Mesenchymal stem cell (in vitro differentiated cells and primary cell): ENCODE measurements at regions not wholly inside any gene's neighbourhood (a gene's known extent, or its start where the extent isn't known, plus 50 kb on each side); places are given as distances from the start of the nearest gene placed in this dataset.

ENCODE experiments used
- DNase-seq: peaks from one replicate; pipeline ENCODE4 v3.0.0-alpha.2; 2013
- H2AFZ ChIP-seq: one replicate; pipeline ENCODE4 v1.6.1; 2013; ENCODE audit warnings: low read depth, mild to moderate bottlenecking, control low read depth, inconsistent platforms, low read length, moderate library complexity
- H2AK5ac ChIP-seq: 2 replicates; pipeline ENCODE4 v1.6.1; 2013; ENCODE audit warnings: low read length, moderate library complexity, mild to moderate bottlenecking, inconsistent platforms; ENCODE audit not compliant: severe bottlenecking
- H2BK120ac ChIP-seq: one replicate; pipeline ENCODE4 v1.6.1; 2013; ENCODE audit warnings: low read depth, mild to moderate bottlenecking, inconsistent platforms, low read length, moderate library complexity
- H2BK12ac ChIP-seq, 2 experiments: one replicate each; pipeline ENCODE4 v1.6.1; 2013; ENCODE audit warnings: inconsistent platforms in 2 of 2, low read length in 2 of 2, mild to moderate bottlenecking in 2 of 2, moderate library complexity in 2 of 2, control low read depth in 1 of 2
- H2BK15ac ChIP-seq: one replicate; pipeline ENCODE4 v1.6.1; 2013; ENCODE audit warnings: mild to moderate bottlenecking, low read depth, inconsistent platforms; ENCODE audit not compliant: poor library complexity, severe bottlenecking
- H2BK5ac ChIP-seq: 2 replicates; pipeline ENCODE4 v1.6.1; 2013; ENCODE audit warnings: low read depth, mild to moderate bottlenecking, low read length, control low read depth, inconsistent platforms; ENCODE audit not compliant: poor library complexity, severe bottlenecking
- H3K14ac ChIP-seq, 2 experiments: one replicate each; pipeline ENCODE4 v1.6.1; 2013; ENCODE audit warnings: inconsistent platforms in 2 of 2, low read length in 2 of 2, control low read depth in 1 of 2, mild to moderate bottlenecking in 1 of 2, moderate library complexity in 1 of 2
- H3K18ac ChIP-seq, 2 experiments: one replicate each; pipeline ENCODE4 v1.6.1; 2013; ENCODE audit warnings: inconsistent platforms in 2 of 2, low read length in 2 of 2, control low read depth in 1 of 2, low read depth in 1 of 2, mild to moderate bottlenecking in 1 of 2
- H3K23ac ChIP-seq, 2 experiments: one replicate each; pipeline ENCODE4 v1.6.1; 2013; ENCODE audit warnings: inconsistent platforms in 2 of 2, low read length in 2 of 2, mild to moderate bottlenecking in 2 of 2, moderate library complexity in 2 of 2, control low read depth in 1 of 2
- H3K27ac ChIP-seq: 2 replicates; pipeline ENCODE4 v1.5.1; 2013; ENCODE audit warnings: mild to moderate bottlenecking, moderate library complexity, low read length, control low read depth, inconsistent platforms; ENCODE audit not compliant: poor library complexity, severe bottlenecking
- H3K27me3 ChIP-seq, 2 experiments: 2 replicates each; pipeline versions ENCODE4 v1.6.1 to v1.7.0; 2013; ENCODE audit warnings: low read length in 2 of 2, mild to moderate bottlenecking in 2 of 2, moderate library complexity in 2 of 2, control low read depth in 1 of 2, inconsistent platforms in 1 of 2; ENCODE audit not compliant: control insufficient read depth in 1 of 2, insufficient read depth in 1 of 2
- H3K36me3 ChIP-seq, 2 experiments: 2 replicates each; pipeline versions ENCODE4 v1.6.1 to v1.7.0; 2013; ENCODE audit warnings: low read length in 2 of 2, control low read depth in 1 of 2, inconsistent platforms in 1 of 2, low read depth in 1 of 2, mild to moderate bottlenecking in 1 of 2; ENCODE audit not compliant: insufficient read depth in 2 of 2, control insufficient read depth in 1 of 2
- H3K4ac ChIP-seq, 2 experiments: one replicate each; pipeline ENCODE4 v1.6.1; 2013; ENCODE audit warnings: inconsistent platforms in 2 of 2, low read length in 2 of 2, mild to moderate bottlenecking in 2 of 2, moderate library complexity in 2 of 2, control low read depth in 1 of 2, low read depth in 1 of 2
- H3K4me1 ChIP-seq: 2 replicates; pipeline ENCODE4 v1.6.1; 2013; ENCODE audit warnings: low read depth, low read length, control low read depth; ENCODE audit not compliant: control insufficient read depth, insufficient read depth
- H3K4me2 ChIP-seq: 2 replicates; pipeline ENCODE4 v1.6.1; 2013; ENCODE audit warnings: low read length, mild to moderate bottlenecking, inconsistent platforms; ENCODE audit not compliant: poor library complexity, severe bottlenecking
- H3K4me3 ChIP-seq, 2 experiments: 2 replicates each; pipeline versions ENCODE4 v1.5.1 to v1.7.0; 2013; ENCODE audit warnings: low read length in 2 of 2, mild to moderate bottlenecking in 2 of 2, control low read depth in 1 of 2, low read depth in 1 of 2; ENCODE audit not compliant: insufficient read depth in 1 of 2
- H3K79me1 ChIP-seq: replicated peaks from 2 replicates; pipeline ENCODE4 v1.6.1; 2013; ENCODE audit warnings: mild to moderate bottlenecking, control low read depth, low read length, inconsistent platforms; ENCODE audit not compliant: poor library complexity, severe bottlenecking
- H3K9ac ChIP-seq: 2 replicates; pipeline ENCODE4 v1.7.0; 2013; ENCODE audit warnings: mild to moderate bottlenecking, low read length, moderate library complexity
- H3K9me3 ChIP-seq: 2 replicates; pipeline ENCODE4 v1.7.0; 2013; ENCODE audit warnings: mild to moderate bottlenecking, low read length; ENCODE audit not compliant: control insufficient read depth
- H4K8ac ChIP-seq: one replicate; pipeline ENCODE4 v1.6.1; 2013; ENCODE audit warnings: inconsistent platforms, mild to moderate bottlenecking, low read length, moderate library complexity
- H4K91ac ChIP-seq: one replicate; pipeline ENCODE4 v1.6.1; 2013; ENCODE audit warnings: mild to moderate bottlenecking, low read length, inconsistent platforms
- WGBS: methylation state at CpG from one replicate; pipeline ENCODE4 v1.1.7; 2013; ENCODE audit warnings: mixed read lengths; 5-methylcytosine and 5-hydroxymethylcytosine counted together

- peaks cover 9 to 21% of the 10 kb centered on the region in 2 experiments for H3K27me3 ChIP-seq
- H3K27ac ChIP-seq = no peak overlapping the region
- no peak overlapping the region for H3K4me3 ChIP-seq
- no peak overlapping the region for H2BK120ac ChIP-seq
- H2AFZ ChIP-seq = no peak overlapping the region
- H2BK15ac ChIP-seq = no peak overlapping the region
- H2BK5ac ChIP-seq = no peak overlapping the region
- no peak overlapping the region for H3K9ac ChIP-seq
- H3K36me3 ChIP-seq = no peaks in the 10 kb centered on the region
- H3K4ac ChIP-seq = no peak overlapping the region
- H2AK5ac ChIP-seq = no peak overlapping the region
- H3K14ac ChIP-seq = no peak overlapping the region
- WGBS = 51% methylated on average over 3 of the region's 3 CpGs
- DNase-seq = no peak
- no peak overlapping the region for H4K8ac ChIP-seq
- H3K4me2 ChIP-seq = no peak overlapping the region
- peak overlapping the region in 1 of 2 experiments; percentile 40 for H3K23ac ChIP-seq
- H3K18ac ChIP-seq = no peak overlapping the region
- H3K79me1 ChIP-seq = no peaks in the 10 kb centered on the region
- H2BK12ac ChIP-seq = no peak overlapping the region
- H4K91ac ChIP-seq = no peak overlapping the region
- H3K4me1 ChIP-seq = no peaks in the 10 kb centered on the region
- no peaks in the 10 kb centered on the region for H3K9me3 ChIP-seq
Observed at GRCh38 chr3:107919239-107919638, 171.6 kb downstream of the CD47 start.

GRCh38 chr3:107916171-107916570 is 174.7 kb downstream of the CD47 start:
- H3K14ac ChIP-seq = no peak overlapping the region
- H2AFZ ChIP-seq = no peak overlapping the region
- DNase-seq = no peak
- no peak overlapping the region for H2AK5ac ChIP-seq
- no peak overlapping the region for H3K4me2 ChIP-seq
- H4K8ac ChIP-seq = no peak overlapping the region
- H3K23ac ChIP-seq = no peak overlapping the region
- H3K4ac ChIP-seq = no peak overlapping the region
- no peak overlapping the region for H3K27ac ChIP-seq
- no peaks in the 10 kb centered on the region for H3K36me3 ChIP-seq
- no peak overlapping the region for H3K18ac ChIP-seq
- H2BK5ac ChIP-seq = no peak overlapping the region
- no peaks in the 10 kb centered on the region for H3K9me3 ChIP-seq
- H2BK15ac ChIP-seq = no peak overlapping the region
- H3K79me1 ChIP-seq = no peaks in the 10 kb centered on the region
- H3K4me3 ChIP-seq = no peak overlapping the region
- H4K91ac ChIP-seq = no peak overlapping the region
- H3K9ac ChIP-seq = no peak overlapping the region
- H2BK12ac ChIP-seq = no peak overlapping the region
- peaks cover 7 to 9% of the 10 kb centered on the region in 2 experiments for H3K27me3 ChIP-seq
- H2BK120ac ChIP-seq = no peak overlapping the region
- H3K4me1 ChIP-seq = no peaks in the 10 kb centered on the region
- 94% methylated on average over 6 of the region's 6 CpGs for WGBS

GRCh38 chr3:107915706-107916105 is 175.1 kb downstream of the CD47 start:
- Histone ChIP-seq H4K8ac (no peak overlapping the region), H3K4me1 (no peaks in the 10 kb centered on the region), H3K27me3 (peaks cover 5 to 9% of the 10 kb centered on the region in 2 experiments), H2BK15ac (no peak overlapping the region), H3K4ac (no peak overlapping the region), H2BK120ac (no peak overlapping the region), H2BK5ac (no peak overlapping the region), H3K9me3 (no peaks in the 10 kb centered on the region), H2AFZ (no peak overlapping the region), H3K23ac (no peak overlapping the region), H3K14ac (no peak overlapping the region), H3K27ac (no peak overlapping the region), H3K4me3 (no peak overlapping the region), H3K9ac (no peak overlapping the region), H3K18ac (no peak overlapping the region), H3K79me1 (no peaks in the 10 kb centered on the region), H3K36me3 (no peaks in the 10 kb centered on the region), H2AK5ac (no peak overlapping the region), H2BK12ac (no peak overlapping the region), H4K91ac (no peak overlapping the region), H3K4me2 (no peak overlapping the region)
- no peak for DNase-seq
- no CpG with 5 or more reads among the region's 1 CpG for WGBS

- no peak overlapping the region for H2AFZ ChIP-seq
- peaks cover 0 to 4% of the 10 kb centered on the region in 2 experiments for H3K27me3 ChIP-seq
- H3K23ac ChIP-seq = no peak overlapping the region
- H3K4me3 ChIP-seq = no peak overlapping the region
- no peak overlapping the region for H3K14ac ChIP-seq
- no peak overlapping the region for H2BK120ac ChIP-seq
- no peak overlapping the region for H2AK5ac ChIP-seq
- H3K4ac ChIP-seq = no peak overlapping the region
- no peak overlapping the region for H2BK15ac ChIP-seq
- H4K91ac ChIP-seq = no peak overlapping the region
- no peaks in the 10 kb centered on the region for H3K9me3 ChIP-seq
- H3K36me3 ChIP-seq = no peaks in the 10 kb centered on the region
- H3K4me2 ChIP-seq = no peak overlapping the region
- no peaks in the 10 kb centered on the region for H3K4me1 ChIP-seq
- no peak overlapping the region for H2BK12ac ChIP-seq
- H3K9ac ChIP-seq = no peak overlapping the region
- no peak overlapping the region for H4K8ac ChIP-seq
- DNase-seq = peak; percentile 12
- H2BK5ac ChIP-seq = no peak overlapping the region
- H3K18ac ChIP-seq = no peak overlapping the region
- H3K79me1 ChIP-seq = no peaks in the 10 kb centered on the region
- H3K27ac ChIP-seq = no peak overlapping the region
Observed at GRCh38 chr3:107913701-107914100, 177.1 kb downstream of the CD47 start.
